ENCODE measurements at regions not wholly inside any gene's neighbourhood (a gene's known extent, or its start where the extent isn't known, plus 50 kb on each side); places are given as distances from the start of the nearest gene placed in this dataset.

DNA sequence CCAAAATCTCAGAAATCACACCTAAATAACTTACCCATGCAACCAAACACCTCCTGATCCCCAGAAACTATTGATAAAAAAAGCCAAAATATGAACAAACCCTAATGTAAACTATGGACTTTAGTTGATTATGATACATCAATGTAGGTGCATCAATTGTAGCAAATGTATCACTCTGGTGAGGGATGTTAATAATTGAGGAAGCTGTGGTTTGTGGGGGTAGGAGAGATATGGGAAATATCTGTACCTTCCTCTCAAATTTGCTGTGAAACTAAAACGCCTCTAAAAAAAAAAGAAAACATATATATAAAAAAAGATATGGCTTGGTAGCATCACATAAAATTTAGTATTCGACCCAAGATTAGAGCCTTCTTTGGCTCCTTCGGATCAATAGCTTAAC lies 144.3 kb upstream of the CPEB2 start:
- TF ChIP-seq, protein P1, sequence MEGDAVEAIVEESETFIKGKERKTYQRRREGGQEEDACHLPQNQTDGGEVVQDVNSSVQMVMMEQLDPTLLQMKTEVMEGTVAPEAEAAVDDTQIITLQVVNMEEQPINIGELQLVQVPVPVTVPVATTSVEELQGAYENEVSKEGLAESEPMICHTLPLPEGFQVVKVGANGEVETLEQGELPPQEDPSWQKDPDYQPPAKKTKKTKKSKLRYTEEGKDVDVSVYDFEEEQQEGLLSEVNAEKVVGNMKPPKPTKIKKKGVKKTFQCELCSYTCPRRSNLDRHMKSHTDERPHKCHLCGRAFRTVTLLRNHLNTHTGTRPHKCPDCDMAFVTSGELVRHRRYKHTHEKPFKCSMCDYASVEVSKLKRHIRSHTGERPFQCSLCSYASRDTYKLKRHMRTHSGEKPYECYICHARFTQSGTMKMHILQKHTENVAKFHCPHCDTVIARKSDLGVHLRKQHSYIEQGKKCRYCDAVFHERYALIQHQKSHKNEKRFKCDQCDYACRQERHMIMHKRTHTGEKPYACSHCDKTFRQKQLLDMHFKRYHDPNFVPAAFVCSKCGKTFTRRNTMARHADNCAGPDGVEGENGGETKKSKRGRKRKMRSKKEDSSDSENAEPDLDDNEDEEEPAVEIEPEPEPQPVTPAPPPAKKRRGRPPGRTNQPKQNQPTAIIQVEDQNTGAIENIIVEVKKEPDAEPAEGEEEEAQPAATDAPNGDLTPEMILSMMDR (IDR thresholded peaks at IDR 0.05; ENCODE audit: low read depth, low read length, poor library complexity, severe bottlenecking), result no peak
- no peak for TF ChIP-seq EZH2phosphoT487 (IDR thresholded peaks at IDR 0.05; ENCODE audit: borderline replicate concordance, low read length)

All from DOHH2 (cell line).